GM12878 (cell line): ENCODE measurements at regions not wholly inside any gene's neighbourhood (a gene's known extent, or its start where the extent isn't known, plus 50 kb on each side); places are given as distances from the start of the nearest gene placed in this dataset.

ENCODE experiments used
- ATAC-seq: fragments of 200-7000 bp; cut with Tn5 transposase; 3 replicates; pipeline ENCODE4 v1.9.1; 2020; ENCODE audit warnings: mild to moderate bottlenecking, moderate library complexity
- BruUV-seq: library from RNA; stranded (reverse); fragments of 400-500 nt; replicated peaks from 2 replicates; lab custom pipeline; 2021; lab: Mats Ljungman, UMichigan
- CTCF ChIA-PET: fragments of 300-600 bp; sonication (Branson Sonifier 250); formaldehyde crosslinking; extraction: SDS; loops from one replicate; lab custom pipeline; 2021; ENCODE audit warnings: inconsistent platforms; lab: Yijun Ruan, JAX
- POLR2A ChIA-PET: fragments of 350-600 bp; formaldehyde crosslinking; extraction: SDS; loops from one replicate; lab custom pipeline; 2021; ENCODE audit warnings: inconsistent platforms; lab: Charles Lee
- RAD21 ChIA-PET: fragments of 300-600 bp; sonication (Branson Sonifier 250); formaldehyde crosslinking; loops from one replicate; lab custom pipeline; 2023; ENCODE audit warnings: antibody characterized with exemption; ENCODE audit not compliant: unreplicated experiment; lab: Charles Lee
- SMC1A ChIA-PET: fragments of 300-600 bp; sonication (Branson Sonifier 250); formaldehyde crosslinking; loops from one replicate; lab custom pipeline; 2023; ENCODE audit not compliant: unreplicated experiment, uncharacterized antibody; lab: Charles Lee
- DNase-seq: peaks from one replicate; pipeline ENCODE4 v3.0.0-alpha.2; 2011; ENCODE audit warnings: low read depth, low spot score
- FAIRE-seq: peaks from 3 replicates; lab custom pipeline; 2011; peaks lifted over from hg19 to GRCh38; lab: Jason Lieb, UNC
- H2AFZ ChIP-seq: 2 replicates; pipeline ENCODE4 v1.6.0; 2011; ENCODE audit warnings: low read depth, low read length, control low read depth; ENCODE audit not compliant: control insufficient read depth
- H3K27ac ChIP-seq: 2 replicates; pipeline ENCODE4 v1.5.1; 2011; ENCODE audit warnings: control low read depth; ENCODE audit not compliant: control insufficient read depth, insufficient read depth
- H3K27me3 ChIP-seq, 2 experiments: replicated peaks in 1 of 2; 2 replicates each; pipeline versions ENCODE4 v1.6.0 to v1.6.1; 2011; ENCODE audit warnings: low read length in 1 of 2; ENCODE audit not compliant: control insufficient read depth in 2 of 2, insufficient read depth in 2 of 2
- H3K36me3 ChIP-seq, 2 experiments: 2 replicates each; pipeline ENCODE4 v1.5.1; 2011; ENCODE audit warnings: low read length in 1 of 2; ENCODE audit not compliant: control insufficient read depth in 2 of 2, insufficient read depth in 2 of 2
- H3K4me1 ChIP-seq: 2 replicates; pipeline ENCODE4 v1.6.1; 2011; ENCODE audit warnings: mild to moderate bottlenecking, low read length, moderate library complexity, mixed read lengths; ENCODE audit not compliant: control insufficient read depth, insufficient read depth
- H3K4me2 ChIP-seq: 2 replicates; pipeline ENCODE4 v1.6.0; 2011; ENCODE audit warnings: control low read depth; ENCODE audit not compliant: control insufficient read depth, insufficient read depth
- H3K4me3 ChIP-seq: fragments of 200-600 bp; sonication (generic); 2 replicates; pipeline ENCODE4 v1.5.1; 2016
- H3K79me2 ChIP-seq: 2 replicates; pipeline ENCODE4 v1.6.0; 2011; ENCODE audit warnings: low read length; ENCODE audit not compliant: control insufficient read depth, insufficient read depth
- H3K9ac ChIP-seq: 2 replicates; pipeline ENCODE4 v1.8.0; 2011; ENCODE audit warnings: low read length, control low read depth, mixed read lengths; ENCODE audit not compliant: control insufficient read depth, insufficient read depth
- H3K9me3 ChIP-seq: replicated peaks from 3 replicates; pipeline ENCODE4 v1.5.1; 2011; ENCODE audit warnings: mild to moderate bottlenecking, low read length; ENCODE audit not compliant: control insufficient read depth, insufficient read depth
- H4K20me1 ChIP-seq: 2 replicates; pipeline ENCODE4 v1.6.0; 2011; ENCODE audit not compliant: control insufficient read depth, insufficient read depth
- BACH1 ChIP-seq: fragments of 450-650 bp; IDR thresholded peaks from 2 replicates; pipeline ENCODE4 v1.6.1; 2017; ENCODE audit warnings: mild to moderate bottlenecking, borderline replicate concordance
- BCL3 ChIP-seq: IDR thresholded peaks from 2 replicates; pipeline ENCODE4 v1.6.1; 2011; ENCODE audit warnings: borderline replicate concordance, low read depth, mild to moderate bottlenecking, moderate library complexity, low read length; ENCODE audit not compliant: insufficient read depth, poor library complexity, severe bottlenecking
- CTCF ChIP-seq, 3 experiments: IDR thresholded peaks in 2 of 3; conservative IDR thresholded peaks in 1 of 3; 2 replicates each; pipeline ENCODE4 v1.5.1; 2011; ENCODE audit warnings: low read depth in 3 of 3, low read length in 3 of 3, mild to moderate bottlenecking in 3 of 3, control low read depth in 2 of 3, moderate library complexity in 2 of 3, inconsistent platforms in 1 of 3, mixed read lengths in 1 of 3; ENCODE audit not compliant: control insufficient read depth in 2 of 3, insufficient read depth in 1 of 3; ENCODE audit errors: extremely low read depth in 1 of 3
- FOXM1 ChIP-seq: IDR thresholded peaks from 2 replicates; pipeline ENCODE4 v1.6.1; 2012; ENCODE audit warnings: low read depth, mild to moderate bottlenecking, inconsistent platforms, low read length, moderate library complexity
- MEF2B ChIP-seq: fragments of 450-650 bp; IDR thresholded peaks from 2 replicates; pipeline ENCODE4 v1.6.1; 2018; ENCODE audit warnings: mild to moderate bottlenecking, moderate library complexity; ENCODE audit not compliant: partially characterized antibody, poor library complexity, severe bottlenecking
- MTA2 ChIP-seq: fragments of 450-650 bp; IDR thresholded peaks from 2 replicates; pipeline ENCODE4 v1.6.1; 2016; ENCODE audit warnings: low read depth, mild to moderate bottlenecking, moderate library complexity
- NBN ChIP-seq: fragments of 450-650 bp; IDR thresholded peaks from 2 replicates; pipeline ENCODE4 v1.6.1; 2016
- POLR2AphosphoS5 ChIP-seq: IDR thresholded peaks from 2 replicates; pipeline ENCODE4 v1.6.1; 2011; ENCODE audit warnings: mild to moderate bottlenecking, low read length, inconsistent platforms
- SMAD1 ChIP-seq: fragments of 450-650 bp; IDR thresholded peaks from 2 replicates; pipeline ENCODE4 v1.6.1; 2018; ENCODE audit warnings: mild to moderate bottlenecking, low read depth; ENCODE audit not compliant: partially characterized antibody
- TAF1 ChIP-seq: IDR thresholded peaks from 2 replicates; pipeline ENCODE4 v1.6.1; 2011; ENCODE audit warnings: mild to moderate bottlenecking, low read depth, low read length, borderline replicate concordance
- TCF7 ChIP-seq: IDR thresholded peaks from 2 replicates; pipeline ENCODE4 v1.6.1; 2014; ENCODE audit warnings: antibody characterized with exemption, borderline replicate concordance
- YBX1 ChIP-seq: fragments of 450-650 bp; IDR thresholded peaks from 2 replicates; pipeline ENCODE4 v1.6.1; 2016; ENCODE audit warnings: antibody characterized with exemption
- WGBS: methylation state at CpG from one replicate; pipeline ENCODE4 v1.1.6; 2016; ENCODE audit warnings: low lambda C conversion rate; ENCODE audit not compliant: insufficient replicate concordance, insufficient coverage; ENCODE audit errors: missing lambda C conversion rate; 5-methylcytosine and 5-hydroxymethylcytosine counted together
- in situ Hi-C: fragments of 300-500 bp; cut with MboI; formaldehyde crosslinking; loops from 9 replicates; pipeline ENCODE4 v1.14.3; 2018; ENCODE audit warnings: mixed read lengths
- intact Hi-C: fragments of 100-400 bp; cut with micrococcal nuclease; formaldehyde crosslinking; loops from one replicate; pipeline ENCODE4 v1.14.2; 2022; ENCODE audit not compliant: unreplicated experiment
- TF ChIP-seq, protein P1 (sequence below): fragments of 450-650 bp; IDR thresholded peaks from 2 replicates; pipeline ENCODE4 v1.6.1; 2017; ENCODE audit warnings: mild to moderate bottlenecking, low read depth, inconsistent platforms; ENCODE audit not compliant: poor library complexity, severe bottlenecking
- TF ChIP-seq, protein P2 (sequence below): fragments of 450-650 bp; IDR thresholded peaks from 2 replicates; pipeline ENCODE4 v1.6.1; 2017; ENCODE audit warnings: low read depth, mild to moderate bottlenecking, moderate library complexity

DNA sequence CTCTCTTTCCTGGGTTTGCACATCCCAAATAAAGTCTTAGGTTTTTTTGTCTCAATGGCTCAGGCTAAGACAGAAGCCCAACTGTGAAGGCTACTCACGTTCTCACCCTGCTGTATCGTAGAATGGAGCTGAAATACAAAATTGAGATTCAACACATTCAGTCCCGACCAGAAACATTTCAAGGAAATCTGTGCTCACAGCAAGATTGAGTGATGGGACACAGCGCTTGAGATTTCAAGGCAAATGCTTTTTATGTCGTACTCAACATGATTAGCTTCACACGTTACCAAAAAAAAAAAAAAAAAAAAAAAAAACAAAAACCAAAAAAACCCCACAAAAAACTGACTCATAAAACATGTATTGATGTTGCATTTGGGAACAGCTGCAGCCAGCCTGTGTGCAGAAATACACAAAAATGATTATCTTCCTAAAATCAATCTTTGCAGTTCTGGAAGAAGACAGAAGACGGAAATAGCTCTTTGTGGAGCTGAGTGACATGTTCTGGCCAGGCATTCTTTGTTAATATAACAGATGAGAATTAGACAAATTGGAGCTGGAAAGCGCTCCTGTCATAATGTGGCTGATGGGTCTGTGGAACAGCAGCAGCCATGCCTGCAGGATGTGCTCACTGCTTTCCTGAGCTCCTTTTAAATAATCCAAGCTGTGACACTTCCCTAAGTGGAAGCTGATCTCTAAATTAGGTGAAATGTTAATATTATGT lies 453.2 kb downstream of the LPIN1 start:
- in situ Hi-C loops: no loop called here
- RAD21 ChIA-PET: interaction anchor here (0.6 kb wide), 1 partner anchor 9 kb away, joined by 3 read pairs; no protein-coding TSS in a partner anchor
- TF ChIP-seq BCL3 (no peak), TAF1 (no peak), TCF7 (no peak), SMAD1 (no peak), YBX1 (no peak), NBN (no peak), CTCF (IDR thresholded peaks at IDR 0.05 in 2 of 3, conservative IDR thresholded peaks at IDR 0.05 in 1 of 3; ENCODE audit: control insufficient read depth in 2 of 3, extremely low read depth in 1 of 3, insufficient read depth in 1 of 3, low read depth in 3 of 3, low read length in 3 of 3) (no peak), FOXM1 (no peak), POLR2AphosphoS5 (no peak), MTA2 (no peak), MEF2B (no peak), BACH1 (no peak)
- TF ChIP-seq, protein P1, sequence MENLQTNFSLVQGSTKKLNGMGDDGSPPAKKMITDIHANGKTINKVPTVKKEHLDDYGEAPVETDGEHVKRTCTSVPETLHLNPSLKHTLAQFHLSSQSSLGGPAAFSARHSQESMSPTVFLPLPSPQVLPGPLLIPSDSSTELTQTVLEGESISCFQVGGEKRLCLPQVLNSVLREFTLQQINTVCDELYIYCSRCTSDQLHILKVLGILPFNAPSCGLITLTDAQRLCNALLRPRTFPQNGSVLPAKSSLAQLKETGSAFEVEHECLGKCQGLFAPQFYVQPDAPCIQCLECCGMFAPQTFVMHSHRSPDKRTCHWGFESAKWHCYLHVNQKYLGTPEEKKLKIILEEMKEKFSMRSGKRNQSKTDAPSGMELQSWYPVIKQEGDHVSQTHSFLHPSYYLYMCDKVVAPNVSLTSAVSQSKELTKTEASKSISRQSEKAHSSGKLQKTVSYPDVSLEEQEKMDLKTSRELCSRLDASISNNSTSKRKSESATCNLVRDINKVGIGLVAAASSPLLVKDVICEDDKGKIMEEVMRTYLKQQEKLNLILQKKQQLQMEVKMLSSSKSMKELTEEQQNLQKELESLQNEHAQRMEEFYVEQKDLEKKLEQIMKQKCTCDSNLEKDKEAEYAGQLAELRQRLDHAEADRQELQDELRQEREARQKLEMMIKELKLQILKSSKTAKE: no peak
- TF ChIP-seq, protein P2, sequence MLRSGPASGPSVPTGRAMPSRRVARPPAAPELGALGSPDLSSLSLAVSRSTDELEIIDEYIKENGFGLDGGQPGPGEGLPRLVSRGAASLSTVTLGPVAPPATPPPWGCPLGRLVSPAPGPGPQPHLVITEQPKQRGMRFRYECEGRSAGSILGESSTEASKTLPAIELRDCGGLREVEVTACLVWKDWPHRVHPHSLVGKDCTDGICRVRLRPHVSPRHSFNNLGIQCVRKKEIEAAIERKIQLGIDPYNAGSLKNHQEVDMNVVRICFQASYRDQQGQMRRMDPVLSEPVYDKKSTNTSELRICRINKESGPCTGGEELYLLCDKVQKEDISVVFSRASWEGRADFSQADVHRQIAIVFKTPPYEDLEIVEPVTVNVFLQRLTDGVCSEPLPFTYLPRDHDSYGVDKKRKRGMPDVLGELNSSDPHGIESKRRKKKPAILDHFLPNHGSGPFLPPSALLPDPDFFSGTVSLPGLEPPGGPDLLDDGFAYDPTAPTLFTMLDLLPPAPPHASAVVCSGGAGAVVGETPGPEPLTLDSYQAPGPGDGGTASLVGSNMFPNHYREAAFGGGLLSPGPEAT: no peak

More for the DNA sequence above, 453.2 kb downstream of the LPIN1 start:
- FAIRE-seq (no peak), ATAC-seq (no peak), DNase-seq (no peak)
- H3K4me1 ChIP-seq: no peaks in the 10 kb centered on the region
- no peaks in the 10 kb centered on the region for H3K27me3 ChIP-seq
- no peak overlapping the region for H3K9ac ChIP-seq
- H2AFZ ChIP-seq: no peak overlapping the region
- intact Hi-C loops: no loop called here
- H3K4me2 ChIP-seq: no peak overlapping the region
- H3K36me3 ChIP-seq: no peaks in the 10 kb centered on the region
- H3K79me2 ChIP-seq: no peaks in the 10 kb centered on the region
- WGBS: 89% methylated on average over 8 of the region's 8 CpGs
- ChIA-PET CTCF (interaction anchor here (0.6 to 0.7 kb wide), 2 partner anchors 19 to 518 kb away, joined by 3 read pairs; no protein-coding TSS in a partner anchor), POLR2A (interaction anchor here (0.6 kb wide), 1 partner anchor 508 kb away, joined by 6 read pairs; no protein-coding TSS in a partner anchor), SMC1A (interaction anchor here (0.8 to 1.6 kb wide), 6 partner anchors 9 to 155 kb away, joined by 3 to 5 read pairs (median 3); no protein-coding TSS in a partner anchor)
- H3K4me3 ChIP-seq: no peak overlapping the region
- no peaks in the 10 kb centered on the region; the same call in 2 of the 3 replicates for H3K9me3 ChIP-seq
- no peaks in the 10 kb centered on the region for H4K20me1 ChIP-seq
- H3K27ac ChIP-seq: no peak overlapping the region
- no TSS peak for BruUV-seq
